GM18498 (cell line): ENCODE measurements at regions not wholly inside any gene's neighbourhood (a gene's known extent, or its start where the extent isn't known, plus 50 kb on each side); places are given as distances from the start of the nearest gene placed in this dataset.

Experiments
- ATAC-seq: cut with Tn5 transposase; IDR thresholded peaks from one replicate; pipeline ENCODE4 v1.9.1; 2021; ENCODE audit warnings: mild to moderate bottlenecking, moderate library complexity; ENCODE audit not compliant: unreplicated experiment

GRCh38 chr11:15757048-15757698, 599.2 kb downstream of the SOX6 start:
- ATAC-seq: no peak

- ATAC-seq: no peak
Observed at GRCh38 chr11:15758857-15759465, 597.4 kb downstream of the SOX6 start.

- ATAC-seq: no peak
Observed at GRCh38 chr11:15761235-15761634, 595.1 kb downstream of the SOX6 start.

- no peak for ATAC-seq
Observed at GRCh38 chr11:15764326-15764725, 592.0 kb downstream of the SOX6 start.

GRCh38 chr11:15764948-15765347, 591.4 kb downstream of the SOX6 start:
- ATAC-seq: no peak

GRCh38 chr11:15765530-15765929, 590.8 kb downstream of the SOX6 start:
- no peak for ATAC-seq

- ATAC-seq: no peak
Observed at GRCh38 chr11:15768321-15768720, 588.0 kb downstream of the SOX6 start.

GRCh38 chr11:15769203-15769602, 587.1 kb downstream of the SOX6 start:
- no peak for ATAC-seq

- ATAC-seq: peak; percentile 60
Observed at GRCh38 chr11:15770798-15771414, 585.4 kb downstream of the SOX6 start.

GRCh38 chr11:15772547-15772946, 583.8 kb downstream of the SOX6 start:
- ATAC-seq: no peak

GRCh38 chr11:15772981-15773380, 583.4 kb downstream of the SOX6 start:
- no peak for ATAC-seq

GRCh38 chr11:15773476-15774387, 582.6 kb downstream of the SOX6 start:
- no peak for ATAC-seq

- ATAC-seq: no peak
Observed at GRCh38 chr11:15774388-15774939, 581.9 kb downstream of the SOX6 start.

- no peak for ATAC-seq
Observed at GRCh38 chr11:15775015-15775541, 581.3 kb downstream of the SOX6 start.

- ATAC-seq: no peak
Observed at GRCh38 chr11:15775797-15776196, 580.5 kb downstream of the SOX6 start.

GRCh38 chr11:15776366-15776765, 580.0 kb downstream of the SOX6 start:
- no peak for ATAC-seq

- no peak for ATAC-seq
Observed at GRCh38 chr11:15779518-15779917, 576.8 kb downstream of the SOX6 start.

GRCh38 chr11:15780382-15780781, 576.0 kb downstream of the SOX6 start:
- ATAC-seq: no peak

GRCh38 chr11:15780837-15781236, 575.5 kb downstream of the SOX6 start:
- ATAC-seq: no peak

- no peak for ATAC-seq
Observed at GRCh38 chr11:15783619-15784018, 572.7 kb downstream of the SOX6 start.
